Erythroblast (primary cell): ENCODE measurements at regions not wholly inside any gene's neighbourhood (a gene's known extent, or its start where the extent isn't known, plus 50 kb on each side); places are given as distances from the start of the nearest gene placed in this dataset.

Source experiments
- GATA1 ChIP-seq: IDR thresholded peaks from 2 replicates; pipeline ENCODE4 v1.6.1; 2011; ENCODE audit warnings: low read depth, mild to moderate bottlenecking, control low read depth, low read length, moderate library complexity
- POLR2A ChIP-seq: IDR thresholded peaks from 2 replicates; pipeline ENCODE4 v1.6.1; 2011; ENCODE audit warnings: mild to moderate bottlenecking, low read length

- no peak for TF ChIP-seq POLR2A
- TF ChIP-seq GATA1 = no peak
Observed at GRCh38 chr3:166110102-166110501, 272.9 kb upstream of the BCHE start.
